ENCODE measurements at regions not wholly inside any gene's neighbourhood (a gene's known extent, or its start where the extent isn't known, plus 50 kb on each side); places are given as distances from the start of the nearest gene placed in this dataset.

DNA sequence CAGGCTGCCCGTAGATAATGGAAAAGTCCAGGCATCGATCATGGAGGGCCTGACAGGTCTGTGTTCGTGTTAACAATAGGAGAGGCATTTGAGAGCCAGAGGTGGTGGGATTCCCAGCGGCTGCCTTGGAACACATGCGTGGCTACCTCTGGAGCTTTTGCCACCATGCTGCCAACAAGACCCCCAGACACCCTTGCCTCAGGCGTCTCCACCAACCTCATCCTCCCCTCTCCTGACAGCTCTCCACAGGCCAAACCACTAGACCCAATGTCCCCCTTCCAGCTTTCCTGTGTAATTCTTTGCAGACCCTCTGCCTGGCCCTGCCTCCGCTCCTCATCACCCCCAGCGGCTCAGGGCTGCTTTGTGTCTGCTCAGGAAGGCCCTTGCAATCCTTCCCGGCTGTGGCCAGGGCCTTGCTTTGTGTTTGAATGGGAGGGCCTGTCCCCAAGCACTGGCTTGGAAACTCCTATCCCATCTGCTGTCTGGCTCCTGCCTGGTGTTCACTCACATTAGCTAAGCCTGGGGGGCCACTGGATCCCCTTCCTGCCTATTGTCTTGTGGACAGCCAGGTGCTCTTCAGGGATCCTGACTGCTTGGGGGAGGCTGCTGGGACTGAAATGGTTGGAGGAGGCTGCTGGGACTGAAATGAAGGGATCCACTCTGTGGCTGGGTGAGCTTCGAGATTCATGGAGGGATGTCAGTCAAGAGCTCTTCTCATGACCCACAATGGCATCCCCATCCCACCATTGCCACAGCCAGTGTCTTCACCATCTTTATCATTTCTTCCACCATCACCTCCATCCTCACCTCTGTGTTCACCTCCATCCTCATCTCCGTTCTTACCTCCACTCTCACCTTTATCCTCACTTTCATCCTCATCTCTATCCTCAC lies 60.8 kb upstream of the ELN start:
- TF ChIP-seq, protein P1, sequence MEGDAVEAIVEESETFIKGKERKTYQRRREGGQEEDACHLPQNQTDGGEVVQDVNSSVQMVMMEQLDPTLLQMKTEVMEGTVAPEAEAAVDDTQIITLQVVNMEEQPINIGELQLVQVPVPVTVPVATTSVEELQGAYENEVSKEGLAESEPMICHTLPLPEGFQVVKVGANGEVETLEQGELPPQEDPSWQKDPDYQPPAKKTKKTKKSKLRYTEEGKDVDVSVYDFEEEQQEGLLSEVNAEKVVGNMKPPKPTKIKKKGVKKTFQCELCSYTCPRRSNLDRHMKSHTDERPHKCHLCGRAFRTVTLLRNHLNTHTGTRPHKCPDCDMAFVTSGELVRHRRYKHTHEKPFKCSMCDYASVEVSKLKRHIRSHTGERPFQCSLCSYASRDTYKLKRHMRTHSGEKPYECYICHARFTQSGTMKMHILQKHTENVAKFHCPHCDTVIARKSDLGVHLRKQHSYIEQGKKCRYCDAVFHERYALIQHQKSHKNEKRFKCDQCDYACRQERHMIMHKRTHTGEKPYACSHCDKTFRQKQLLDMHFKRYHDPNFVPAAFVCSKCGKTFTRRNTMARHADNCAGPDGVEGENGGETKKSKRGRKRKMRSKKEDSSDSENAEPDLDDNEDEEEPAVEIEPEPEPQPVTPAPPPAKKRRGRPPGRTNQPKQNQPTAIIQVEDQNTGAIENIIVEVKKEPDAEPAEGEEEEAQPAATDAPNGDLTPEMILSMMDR (conservative IDR thresholded peaks at IDR 0.05 in 1 of 2, IDR thresholded peaks at IDR 0.05 in 1 of 2; ENCODE audit: extremely low read depth in 1 of 2, insufficient read depth in 1 of 2, low read depth in 1 of 2, low read length in 2 of 2): no peak
- TF ChIP-seq EZH2 (IDR thresholded peaks at IDR 0.05; ENCODE audit: borderline replicate concordance, low read length): no peak

Data from mammary epithelial cell (primary cell).